Nephron (organoid): ENCODE measurements at regions not wholly inside any gene's neighbourhood (a gene's known extent, or its start where the extent isn't known, plus 50 kb on each side); places are given as distances from the start of the nearest gene placed in this dataset.

Experiments
- H3K27ac Mint-ChIP-seq, 3 experiments: 2 replicates each; pipeline ENCODE4 v1.8.0; 2020; ENCODE audit warnings: mixed read lengths in 3 of 3, mild to moderate bottlenecking in 2 of 3, moderate library complexity in 1 of 3
- H3K27me3 Mint-ChIP-seq: 2 replicates; pipeline ENCODE4 v1.8.0; 2021; ENCODE audit warnings: low read depth, mild to moderate bottlenecking, moderate library complexity, mixed read lengths
- H3K36me3 Mint-ChIP-seq: 2 replicates; pipeline ENCODE4 v1.8.0; 2020; ENCODE audit warnings: low read depth, mixed read lengths
- H3K4me1 Mint-ChIP-seq: 2 replicates; pipeline ENCODE4 v1.8.0; 2020; ENCODE audit warnings: mixed read lengths
- H3K4me3 Mint-ChIP-seq, 3 experiments: 2 replicates each; pipeline ENCODE4 v1.8.0; 2020; ENCODE audit warnings: mild to moderate bottlenecking in 3 of 3, mixed read lengths in 3 of 3, moderate library complexity in 2 of 3
- H3K9me3 Mint-ChIP-seq: 2 replicates; pipeline ENCODE4 v1.8.0; 2020; ENCODE audit warnings: mixed read lengths
- CTCF ChIP-seq, 3 experiments: fragments of 200-600 bp; sonication (generic); IDR thresholded peaks; one replicate each; pipeline ENCODE4 v1.5.0; 2021; ENCODE audit warnings: antibody characterized with exemption in 3 of 3; ENCODE audit not compliant: unreplicated experiment in 3 of 3

- no peak for TF ChIP-seq CTCF (IDR thresholded peaks at IDR 0.05; ENCODE audit: unreplicated experiment in 3 of 3)
- peaks cover 22% of the 10 kb centered on the region for H3K27me3 Mint-ChIP-seq
- H3K27ac Mint-ChIP-seq = no peak overlapping the region
- H3K4me1 Mint-ChIP-seq = peaks cover 4% of the 10 kb centered on the region
- no peaks in the 10 kb centered on the region for H3K36me3 Mint-ChIP-seq
- no peak overlapping the region for H3K4me3 Mint-ChIP-seq
- H3K9me3 Mint-ChIP-seq = peaks cover 11% of the 10 kb centered on the region
Observed at GRCh38 chr15:77840991-77841775, 208.5 kb upstream of the LINGO1 start.

GRCh38 chr15:77839970-77840905 lies 207.5 kb upstream of the LINGO1 start:
- Mint-ChIP-seq H3K36me3 (no peaks in the 10 kb centered on the region), H3K4me1 (peaks cover 4% of the 10 kb centered on the region), H3K27ac (no peak overlapping the region), H3K9me3 (peaks cover 9% of the 10 kb centered on the region), H3K27me3 (peaks cover 26% of the 10 kb centered on the region), H3K4me3 (no peak overlapping the region)
- no peak for TF ChIP-seq CTCF (IDR thresholded peaks at IDR 0.05; ENCODE audit: unreplicated experiment in 3 of 3)

GRCh38 chr15:77839456-77839855 lies 206.7 kb upstream of the LINGO1 start:
- H3K36me3 Mint-ChIP-seq = no peaks in the 10 kb centered on the region
- H3K27me3 Mint-ChIP-seq = peaks cover 30% of the 10 kb centered on the region
- peaks cover 3% of the 10 kb centered on the region for H3K9me3 Mint-ChIP-seq
- TF ChIP-seq CTCF (IDR thresholded peaks at IDR 0.05; ENCODE audit: unreplicated experiment in 3 of 3) = no peak
- H3K4me3 Mint-ChIP-seq = no peak overlapping the region
- H3K27ac Mint-ChIP-seq = no peak overlapping the region
- peaks cover 4% of the 10 kb centered on the region for H3K4me1 Mint-ChIP-seq

- Mint-ChIP-seq H3K36me3 (no peaks in the 10 kb centered on the region), H3K4me3 (no peak overlapping the region), H3K27me3 (peaks cover 36% of the 10 kb centered on the region), H3K27ac (no peak overlapping the region), H3K4me1 (peaks cover 4% of the 10 kb centered on the region), H3K9me3 (no peaks in the 10 kb centered on the region)
- no peak for TF ChIP-seq CTCF (IDR thresholded peaks at IDR 0.05; ENCODE audit: unreplicated experiment in 3 of 3)
Observed at GRCh38 chr15:77838595-77838994, 205.9 kb upstream of the LINGO1 start.

GRCh38 chr15:77838061-77838460 lies 205.3 kb upstream of the LINGO1 start:
- no peaks in the 10 kb centered on the region for H3K9me3 Mint-ChIP-seq
- H3K27me3 Mint-ChIP-seq = peaks cover 37% of the 10 kb centered on the region
- no peak for TF ChIP-seq CTCF (IDR thresholded peaks at IDR 0.05; ENCODE audit: unreplicated experiment in 3 of 3)
- H3K27ac Mint-ChIP-seq = no peak overlapping the region
- peaks cover 4% of the 10 kb centered on the region for H3K4me1 Mint-ChIP-seq
- H3K4me3 Mint-ChIP-seq = no peak overlapping the region
- H3K36me3 Mint-ChIP-seq = no peaks in the 10 kb centered on the region
